Activated T-cell treated with anti-CD3 and anti-CD28 coated beads for 24 hours (primary cell): ENCODE measurements at regions not wholly inside any gene's neighbourhood (a gene's known extent, or its start where the extent isn't known, plus 50 kb on each side); places are given as distances from the start of the nearest gene placed in this dataset.
"Not testable (repeated sequence)": the region's sequence is repeated elsewhere in the genome, so short reads cannot be mapped to it uniquely, and the experiment has no call there.

Experiments
- DNase-seq: peaks from one replicate; pipeline ENCODE4 v3.0.0-alpha.2; 2020; ENCODE audit warnings: low read depth

DNA sequence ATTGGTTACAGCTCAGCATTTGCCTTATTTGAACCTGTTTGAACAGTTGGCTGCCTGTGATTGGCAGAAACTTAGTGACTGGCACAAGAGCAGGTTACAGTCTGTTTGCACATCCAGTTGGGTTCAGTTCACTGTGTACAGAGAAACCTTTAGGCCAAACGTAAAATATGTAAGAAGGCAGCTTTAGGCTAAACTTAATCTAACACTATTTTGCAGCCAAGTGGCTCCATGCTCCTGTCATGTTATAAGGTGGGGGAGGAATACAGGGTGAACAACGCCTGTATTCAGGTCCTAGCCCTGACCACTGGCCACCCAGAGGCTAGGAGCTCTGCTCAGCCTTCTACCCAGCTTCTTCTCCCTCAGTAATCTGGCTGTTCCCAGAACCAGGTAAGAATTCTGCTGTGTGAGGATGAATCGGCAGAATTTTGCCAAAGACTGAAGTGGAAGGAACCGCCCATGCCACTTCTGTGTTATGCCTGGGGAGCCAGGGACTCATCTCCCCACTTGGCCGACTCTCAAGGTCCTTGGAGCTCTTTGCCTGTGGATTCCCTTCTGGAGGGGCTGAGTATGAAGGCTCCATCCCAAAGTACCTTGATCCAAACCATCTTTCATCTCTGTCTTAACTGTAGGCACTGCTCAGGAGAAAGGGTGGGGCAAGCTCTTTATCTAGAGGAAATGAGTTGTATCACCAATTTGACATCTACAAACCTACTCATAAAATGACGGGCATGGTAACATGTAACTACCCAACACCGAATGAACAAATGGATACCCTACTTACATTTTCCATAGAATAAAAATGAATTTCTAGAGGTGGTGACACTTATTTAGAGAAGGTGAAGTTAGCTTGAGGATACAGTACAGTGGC is 164.4 kb upstream of the NAMPT start:
- DNase-seq: no peak

DNA sequence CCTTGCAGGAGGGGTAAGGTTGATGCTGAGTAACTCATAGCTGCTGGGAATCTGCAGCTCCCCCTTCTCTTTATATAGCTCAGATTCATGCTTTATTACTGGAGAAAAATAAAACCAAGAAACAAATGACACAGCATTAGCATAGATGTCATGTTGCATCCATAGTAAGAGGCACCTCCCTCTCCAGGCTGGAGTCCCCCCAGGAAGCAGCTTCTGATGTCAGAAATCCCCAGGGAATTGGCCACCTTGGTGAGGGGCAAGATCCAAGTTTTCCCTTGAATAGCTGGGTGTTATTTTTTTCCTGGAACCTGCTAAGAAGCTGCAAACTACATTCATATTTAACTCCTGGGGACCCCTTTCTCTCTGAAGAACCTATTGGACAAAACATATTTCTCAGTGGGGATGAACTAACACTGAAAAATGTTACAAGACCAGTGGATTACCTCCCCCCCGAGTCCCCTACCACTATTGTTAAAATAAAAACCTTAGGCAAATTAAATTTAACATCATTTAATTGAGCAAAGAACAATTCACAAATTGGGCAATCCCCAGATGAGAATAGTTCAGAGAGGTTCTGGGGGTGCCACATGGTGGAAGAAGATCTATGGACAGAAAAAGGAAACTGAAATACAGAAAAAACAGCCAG is 163.7 kb upstream of the NAMPT start:
- no peak for DNase-seq

DNA sequence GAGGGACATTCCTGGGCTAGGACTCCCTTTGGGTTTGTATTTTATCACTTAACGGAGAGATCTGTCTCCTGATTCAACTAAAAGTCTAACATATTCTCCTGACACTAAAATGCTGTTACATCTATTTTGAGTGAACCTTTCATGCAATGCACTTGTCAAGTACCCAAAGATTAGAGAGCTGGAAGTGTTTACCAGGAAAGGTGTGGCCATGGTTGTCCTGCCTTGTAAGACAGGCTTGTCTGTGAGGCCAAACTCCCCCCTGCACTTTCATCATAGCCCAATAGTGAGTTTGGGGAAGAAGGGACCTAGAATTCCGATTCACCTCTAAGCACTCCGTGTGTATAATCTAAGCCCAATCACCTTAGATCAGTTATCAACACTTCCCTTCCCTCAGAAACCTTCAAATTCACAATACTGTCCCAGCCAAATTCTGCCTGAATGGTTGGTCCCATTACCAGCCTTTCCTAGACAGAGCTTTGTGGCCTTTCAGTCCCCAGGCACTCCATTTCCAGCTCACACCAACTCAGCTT is 162.6 kb upstream of the NAMPT start:
- DNase-seq: no peak

DNA sequence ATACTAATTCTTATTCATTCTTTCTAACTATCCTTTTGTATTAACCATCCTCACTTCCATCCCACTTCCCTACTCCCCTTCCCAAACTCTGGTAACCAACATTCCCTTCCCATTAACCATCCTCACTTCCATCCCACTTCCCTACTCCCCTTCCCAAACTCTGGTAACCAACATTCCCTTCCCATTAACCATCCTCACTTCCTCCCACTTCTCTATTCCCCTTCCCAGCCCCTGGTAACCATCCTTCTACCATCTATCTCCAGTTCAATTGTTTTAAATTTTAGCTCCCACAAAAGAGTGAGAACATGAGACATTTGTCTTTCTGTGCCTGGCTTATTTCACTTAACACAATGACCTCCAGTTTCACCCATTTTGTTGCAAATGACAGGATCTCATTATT is 160.6 kb upstream of the NAMPT start:
- DNase-seq: not testable (repeated sequence)

DNA sequence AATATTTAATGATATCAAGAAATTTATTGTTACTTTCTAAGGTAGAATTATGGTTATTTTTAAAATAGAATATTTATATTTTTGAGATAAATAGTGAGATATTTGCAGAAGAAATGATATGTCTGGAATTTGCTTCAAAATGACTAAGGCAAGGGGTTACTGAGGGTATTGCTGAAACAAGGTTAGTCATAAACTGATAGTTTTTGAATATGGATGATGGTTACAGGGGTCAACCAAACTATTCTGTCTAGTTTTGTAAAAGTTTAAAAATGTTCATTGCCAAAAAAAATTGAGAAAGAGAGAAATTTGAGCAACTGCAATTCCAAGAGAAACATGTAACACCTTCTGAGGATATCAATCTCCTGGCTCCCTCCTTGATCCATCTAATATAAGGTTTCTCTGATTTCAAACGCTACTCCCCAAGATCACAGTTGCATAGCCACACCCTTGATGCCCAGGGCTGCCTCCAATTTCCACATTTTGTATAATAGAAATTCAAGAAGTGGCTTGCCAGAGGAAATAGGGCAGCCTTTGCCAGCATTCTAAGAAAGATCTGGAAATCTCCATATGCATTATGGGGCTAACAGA is 159.4 kb upstream of the NAMPT start:
- DNase-seq: no peak

DNA sequence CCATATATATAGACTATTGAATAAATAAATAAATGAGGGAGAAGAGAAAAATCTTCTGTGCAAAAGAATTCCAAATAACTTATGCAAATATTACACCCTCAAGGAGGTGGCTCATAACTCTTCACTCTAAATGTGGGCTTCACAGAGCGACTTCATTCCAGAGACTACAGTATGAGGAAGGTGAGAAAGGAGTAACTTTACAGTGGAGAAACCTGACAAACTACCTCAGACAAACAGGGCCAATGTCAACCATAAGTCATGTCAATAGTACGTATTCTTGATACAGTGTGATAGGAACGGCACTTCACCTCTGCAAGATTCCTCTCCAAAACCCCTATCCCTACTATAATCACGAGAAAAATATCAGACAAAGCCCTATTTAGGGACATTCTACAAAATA is 158.4 kb upstream of the NAMPT start:
- DNase-seq: no peak

DNA sequence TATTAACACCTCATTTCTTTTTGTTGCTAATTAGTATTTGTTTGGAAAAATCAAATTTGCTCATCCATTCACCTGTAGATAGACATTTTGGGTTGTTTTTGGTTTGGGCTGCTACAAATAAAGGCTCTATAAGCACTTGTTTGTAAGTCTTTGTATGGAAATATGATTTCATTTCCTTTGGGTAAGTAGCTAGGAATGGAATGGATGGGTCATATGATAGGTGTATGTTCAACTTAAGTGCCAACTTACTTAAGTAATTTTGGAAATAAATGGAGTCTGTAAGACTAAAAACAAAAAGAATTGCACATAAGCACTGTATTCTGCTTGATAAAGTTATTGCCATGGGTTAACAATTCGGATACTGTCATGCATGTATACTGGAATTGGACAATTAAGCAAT is 157.7 kb upstream of the NAMPT start:
- DNase-seq: no peak

DNA sequence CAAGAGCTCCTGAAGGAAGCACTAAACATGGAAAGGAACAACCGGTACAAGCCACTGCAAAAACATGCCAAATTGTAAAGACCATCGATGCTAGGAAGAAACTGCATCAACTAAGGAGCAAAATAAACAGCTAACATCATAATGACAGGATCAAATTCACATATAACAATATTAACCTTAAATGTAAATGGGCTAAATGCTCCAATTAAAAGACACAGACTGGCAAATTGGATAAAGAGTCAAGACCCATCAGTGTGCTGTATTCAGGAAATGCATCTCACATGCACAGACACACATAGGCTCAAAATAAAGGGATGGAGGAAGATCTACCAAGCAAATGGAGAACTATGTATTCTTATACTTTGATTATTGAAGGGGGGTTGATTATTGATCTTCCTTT is 156.6 kb upstream of the NAMPT start:
- not testable (repeated sequence) for DNase-seq

DNA sequence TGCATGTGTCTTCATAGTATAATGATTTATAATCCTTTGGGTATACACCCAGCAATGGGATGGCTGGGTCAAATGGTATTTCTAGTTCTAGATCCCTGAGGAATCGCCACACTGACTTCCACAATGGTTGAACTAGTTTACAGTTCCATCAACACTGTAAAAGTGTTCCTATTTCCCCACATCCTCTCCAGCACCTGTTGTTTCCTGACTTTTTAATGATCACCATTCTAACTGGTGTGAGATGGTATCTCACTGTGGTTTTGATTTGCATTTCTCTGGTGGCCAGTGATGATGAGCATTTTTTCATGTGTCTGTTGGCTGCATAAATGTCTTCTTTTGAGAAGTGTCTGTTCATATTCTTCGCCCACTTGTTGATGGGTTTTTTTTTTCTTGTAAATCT is 152.2 kb upstream of the NAMPT start:
- not testable (repeated sequence) for DNase-seq

DNA sequence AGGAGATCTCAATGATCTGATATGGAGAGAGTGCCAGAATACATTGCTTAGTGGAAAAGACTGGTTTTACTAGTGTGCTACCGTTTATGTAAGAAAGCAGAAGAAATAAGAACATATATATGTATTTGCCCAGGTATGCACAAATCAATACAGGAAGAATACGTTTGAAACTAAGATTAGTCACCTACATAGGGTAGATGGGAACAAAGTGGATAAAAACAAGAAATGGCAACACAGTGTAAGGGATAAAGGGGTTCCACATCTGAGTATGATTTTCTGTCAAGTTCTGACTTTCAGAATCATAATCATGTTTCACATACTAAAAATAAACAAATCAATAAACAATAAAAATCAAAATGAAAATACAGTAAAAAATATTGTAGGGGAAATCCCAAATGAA is 148.6 kb upstream of the NAMPT start:
- DNase-seq: no peak

DNA sequence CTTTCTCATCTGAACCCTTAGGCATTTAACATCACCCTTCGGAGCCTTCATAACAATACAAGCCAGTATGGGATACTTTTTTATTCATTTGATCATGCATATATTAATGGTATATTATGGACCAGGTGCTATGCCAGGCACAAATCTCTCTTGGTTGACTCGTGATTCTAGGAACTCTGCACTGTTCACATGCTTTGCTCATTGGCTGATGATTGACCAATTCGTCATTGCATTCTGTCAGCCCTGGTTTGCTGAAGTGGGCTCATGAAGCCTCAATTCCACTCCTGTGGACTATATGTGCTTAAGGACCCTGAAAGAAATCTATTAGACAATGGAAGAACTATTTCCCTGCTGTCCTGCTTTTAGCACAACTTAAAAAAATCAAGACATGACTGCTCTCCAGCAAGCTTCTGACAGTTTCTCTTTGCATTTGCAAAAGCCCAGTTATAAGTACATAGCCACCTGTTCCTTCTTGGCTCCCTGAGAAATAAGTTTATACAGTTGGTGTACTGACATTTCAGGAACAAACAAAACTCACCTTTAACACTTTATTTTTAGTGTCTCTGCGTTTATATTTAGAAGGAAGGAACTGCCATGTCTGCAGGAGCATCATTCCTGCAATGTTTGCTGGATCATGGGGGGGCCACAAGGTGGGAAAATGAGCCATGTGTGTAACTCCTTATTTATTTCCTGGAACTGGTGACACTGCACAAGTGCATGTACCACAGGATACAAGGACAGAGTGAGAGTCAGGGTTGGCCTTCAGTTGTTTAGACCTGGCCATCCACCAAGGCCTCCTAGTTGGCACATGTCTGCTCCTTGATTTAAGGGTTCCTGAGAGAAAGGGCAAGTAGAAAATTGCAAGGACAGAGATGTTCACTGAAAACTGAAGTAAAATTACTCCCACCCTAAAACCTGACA is 146.0 kb upstream of the NAMPT start:
- no peak for DNase-seq

DNA sequence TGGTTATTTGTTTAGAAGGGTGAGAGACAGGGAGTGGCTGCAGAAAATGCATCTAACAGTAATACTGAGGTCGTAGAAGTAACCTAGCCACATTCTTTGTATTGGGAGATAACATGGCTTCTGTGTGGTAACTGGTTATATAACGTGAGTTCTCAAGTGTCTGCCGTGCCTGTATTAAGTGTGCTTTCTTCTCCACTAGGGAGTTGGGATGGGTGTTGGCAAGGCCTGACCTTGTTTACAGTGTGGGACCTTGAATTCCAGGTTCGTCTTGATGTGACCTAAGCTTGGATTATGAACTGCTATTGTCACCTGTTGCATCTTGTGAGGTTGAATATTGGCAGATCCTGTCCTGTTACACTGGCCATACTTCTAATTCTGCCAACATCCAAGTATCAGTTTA is 145.3 kb upstream of the NAMPT start:
- DNase-seq: no peak

DNA sequence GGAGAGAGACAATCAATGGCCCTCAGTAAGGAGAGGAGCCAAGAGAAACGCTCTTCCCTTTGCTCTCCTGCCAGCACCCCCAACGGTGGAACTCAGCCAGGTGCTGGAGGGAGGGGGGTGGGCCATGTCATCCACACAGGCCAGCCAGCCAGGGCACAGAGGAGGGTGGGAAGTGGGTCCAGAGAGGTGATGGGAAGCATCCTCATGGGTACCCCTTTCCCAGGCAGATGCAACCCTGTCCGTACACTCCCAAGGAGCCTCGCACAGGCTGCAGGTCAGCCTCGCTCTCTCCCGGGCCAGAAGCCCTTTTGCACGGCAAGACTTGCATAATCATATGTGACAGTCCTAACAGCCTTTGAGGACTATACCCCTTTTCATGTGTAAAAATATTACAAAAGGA is 142.0 kb upstream of the NAMPT start:
- DNase-seq: no peak

DNA sequence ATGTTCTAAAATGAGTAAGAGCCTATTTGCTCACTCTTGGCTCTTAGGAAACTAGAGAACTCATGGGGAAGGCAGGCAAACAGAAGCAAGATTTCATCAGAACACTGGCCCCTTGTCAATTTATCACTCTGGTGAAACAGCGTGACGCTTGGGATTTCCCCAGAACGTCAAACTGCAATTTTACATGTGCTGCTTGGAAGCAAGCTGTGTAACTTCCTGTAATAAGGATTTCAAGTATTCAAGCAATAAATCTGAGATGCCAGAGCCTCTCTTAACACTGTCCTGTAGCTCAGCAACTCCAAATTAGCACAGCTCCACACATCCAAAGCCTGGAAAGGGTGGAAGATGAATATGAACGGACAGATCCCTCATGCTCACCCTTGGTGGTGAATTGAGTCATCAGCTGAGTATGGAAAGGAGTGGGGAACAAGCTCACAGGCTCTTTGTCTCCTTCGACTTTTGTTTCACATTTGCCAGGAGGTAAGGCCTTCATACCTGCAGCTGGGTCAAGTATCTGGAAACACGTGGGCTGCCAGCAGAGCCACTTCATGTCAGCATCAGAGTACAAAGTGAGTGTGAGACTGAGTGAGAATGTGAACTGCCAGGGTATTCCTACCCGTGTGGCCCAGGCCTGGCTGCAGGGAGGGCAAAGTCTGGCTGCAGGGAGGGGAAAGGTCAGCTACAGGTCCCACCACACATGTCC is 140.4 kb upstream of the NAMPT start:
- DNase-seq: peak; percentile 80

DNA sequence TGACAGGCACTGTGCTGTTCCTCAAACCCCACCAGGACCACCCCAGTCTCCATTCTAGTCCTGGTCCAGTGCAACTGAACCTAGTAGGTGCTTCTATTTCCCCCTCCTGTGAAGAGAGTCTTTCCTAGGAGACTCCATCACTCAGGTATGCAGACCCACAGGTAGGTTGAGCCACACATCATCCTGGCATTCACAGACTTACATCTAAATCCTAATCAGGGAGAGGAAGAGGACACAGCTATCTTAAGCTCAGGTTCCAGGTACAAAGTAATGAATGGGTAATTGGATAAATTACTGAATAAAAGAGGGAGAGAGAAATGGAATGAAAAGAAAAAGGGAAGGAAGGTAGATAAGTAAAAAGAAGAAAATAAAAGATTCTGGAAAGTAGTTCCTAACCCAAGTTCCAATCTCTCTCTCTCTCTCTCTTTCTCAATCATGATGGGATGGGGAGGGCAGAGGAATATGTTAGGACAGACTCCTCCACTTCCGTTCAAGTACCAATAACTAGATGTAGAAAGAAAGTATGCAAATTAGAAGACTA is 139.8 kb upstream of the NAMPT start:
- no peak for DNase-seq

DNA sequence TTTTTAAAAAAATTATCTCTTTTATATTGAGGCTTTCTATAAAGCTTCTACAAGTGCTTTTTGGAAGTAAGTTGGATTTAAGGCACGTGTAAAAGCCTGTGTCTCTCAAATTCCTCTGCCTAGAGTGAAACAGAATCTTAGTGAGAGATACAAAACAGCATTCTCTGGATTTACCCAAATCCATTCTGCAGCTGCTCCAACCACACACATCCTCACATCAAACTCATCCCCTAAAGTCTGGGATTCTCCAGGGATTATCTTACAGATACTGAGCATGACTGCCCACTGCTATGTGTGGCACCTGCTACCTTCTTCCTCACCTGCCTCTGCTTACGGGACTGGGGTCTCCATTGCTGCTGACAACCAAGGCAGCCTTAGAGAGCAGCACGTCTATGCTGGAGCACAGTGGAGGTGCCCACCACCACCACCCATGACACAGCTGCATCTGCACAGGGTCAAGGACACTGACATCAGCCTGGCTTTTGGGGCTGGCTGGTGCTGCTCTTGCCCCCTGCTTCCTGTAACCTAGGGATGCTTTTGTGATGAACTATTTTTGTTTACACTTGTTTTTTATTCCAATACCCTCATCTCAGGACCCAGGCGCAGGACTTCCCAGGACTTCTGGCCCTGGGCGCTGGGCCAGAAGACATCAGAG is 139.2 kb upstream of the NAMPT start:
- DNase-seq: no peak

DNA sequence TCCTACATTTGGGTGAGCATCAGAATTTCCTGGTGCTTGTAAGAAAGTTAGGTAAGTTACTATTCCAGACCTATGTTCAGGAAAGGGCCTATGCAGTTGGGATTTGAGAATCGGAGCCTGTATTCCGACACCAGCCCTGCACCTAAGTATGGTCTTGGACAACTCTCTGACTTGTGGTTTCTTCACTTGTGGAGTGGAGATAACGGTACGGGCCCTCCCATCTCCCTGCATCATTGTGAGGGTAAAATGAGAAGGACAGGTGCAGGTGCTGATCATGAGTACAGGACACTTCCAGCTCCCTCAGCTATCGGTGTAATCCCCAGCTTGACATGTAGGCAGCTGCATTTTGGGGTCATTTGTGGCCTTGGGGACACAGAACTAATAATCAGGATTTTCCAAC is 138.3 kb upstream of the NAMPT start:
- DNase-seq: no peak

DNA sequence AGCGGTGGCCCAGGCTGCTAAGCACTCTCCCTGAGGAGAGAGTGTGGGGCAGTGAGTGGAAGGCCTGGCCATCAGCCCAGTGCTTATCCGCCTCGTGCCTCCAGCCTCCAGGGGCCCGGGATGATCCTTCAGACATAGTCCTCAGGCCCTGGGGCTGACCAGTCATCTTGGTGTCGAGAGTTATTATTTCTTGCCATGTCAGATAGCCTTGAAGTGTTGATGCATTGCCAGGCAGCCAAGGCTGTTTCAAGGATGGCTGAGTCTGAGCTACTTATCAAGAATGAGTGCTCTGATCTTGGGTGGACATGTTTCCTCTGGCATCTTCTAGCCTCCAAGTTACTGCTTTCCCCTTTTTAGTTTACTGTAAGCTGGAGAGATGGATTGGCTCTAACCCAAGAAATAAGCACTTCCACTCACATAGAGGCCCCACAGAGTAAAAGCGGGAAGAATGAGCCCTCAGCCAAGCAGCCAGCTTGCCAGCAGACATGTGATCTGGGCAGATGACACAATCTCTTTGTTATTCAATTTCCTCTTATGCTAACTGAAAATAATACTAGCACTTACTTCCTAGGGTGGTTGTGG is 136.5 kb upstream of the NAMPT start:
- DNase-seq: no peak

DNA sequence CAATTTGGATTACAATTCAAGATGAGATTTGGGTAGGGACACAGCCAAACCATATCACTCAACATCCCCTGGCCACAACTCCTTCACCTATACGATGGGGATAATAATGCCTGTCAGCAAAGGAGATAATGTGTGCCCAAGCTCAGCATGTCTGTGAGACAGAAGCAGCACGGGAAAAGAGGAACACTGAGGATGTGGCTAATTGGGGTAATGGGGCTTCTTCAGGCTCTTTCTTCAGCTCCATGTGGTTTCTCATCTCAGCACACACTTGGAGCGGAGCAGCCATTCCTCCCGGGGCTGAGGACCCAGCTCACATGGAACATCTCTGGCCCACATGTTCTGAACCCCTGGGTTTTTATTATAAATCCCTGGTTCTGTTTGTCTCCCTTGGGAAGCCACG is 136.0 kb upstream of the NAMPT start:
- DNase-seq: no peak

DNA sequence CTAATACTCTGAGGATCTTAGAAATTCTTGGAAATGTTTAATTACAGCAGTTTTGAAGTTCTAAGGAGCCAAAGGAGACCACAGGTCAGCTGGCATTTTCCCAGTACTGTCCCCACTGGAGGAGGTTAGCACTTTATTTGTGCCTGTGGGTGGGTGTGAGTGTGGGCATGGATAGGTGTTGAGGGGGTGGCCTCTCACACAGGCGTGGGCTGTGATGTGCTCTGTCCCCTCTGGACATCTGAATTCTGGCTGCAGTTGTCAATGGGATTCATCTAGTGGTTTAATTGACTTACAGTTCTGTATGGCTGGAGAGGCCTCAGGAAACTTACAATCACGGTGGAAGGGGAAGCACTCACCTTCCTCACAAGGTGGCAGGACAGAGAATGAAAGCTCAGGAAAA is 135.4 kb upstream of the NAMPT start:
- no peak for DNase-seq
